ENCODE measurements at regions not wholly inside any gene's neighbourhood (a gene's known extent, or its start where the extent isn't known, plus 50 kb on each side); places are given as distances from the start of the nearest gene placed in this dataset.

GRCh38 chr16:66171578-66171977 is 194.9 kb upstream of the CDH5 start:
- DNase-seq (ENCODE audit: low spot score) = no peak

- no peak for DNase-seq (ENCODE audit: low spot score)
Measured at GRCh38 chr16:66170989-66171388, 195.5 kb upstream of the CDH5 start.

GRCh38 chr16:66169817-66170216 is 196.7 kb upstream of the CDH5 start:
- no peak for DNase-seq (ENCODE audit: low spot score)

DNA sequence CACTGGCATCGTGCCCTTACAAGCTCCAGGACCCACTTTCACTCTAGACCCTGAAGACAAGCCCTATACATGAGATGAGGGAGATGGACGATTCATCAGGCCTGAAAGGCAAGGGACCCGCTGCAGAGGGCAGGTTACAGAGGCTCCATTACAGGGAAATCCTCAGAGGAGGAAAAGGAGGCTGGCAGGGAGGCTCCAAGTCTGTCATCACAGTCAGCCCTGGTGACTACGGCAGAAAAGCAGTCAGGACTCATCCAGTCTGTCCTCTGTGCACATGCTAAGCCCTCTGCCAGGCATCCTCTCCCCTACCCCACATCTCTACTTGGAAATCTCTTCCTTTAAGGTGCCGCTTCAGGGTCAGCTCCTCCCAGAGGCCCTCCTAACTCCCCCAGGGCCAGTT is 197.7 kb upstream of the CDH5 start:
- no peak for DNase-seq (ENCODE audit: low spot score)

- DNase-seq (ENCODE audit: low spot score) = no peak
Measured at GRCh38 chr16:66167564-66168291, 198.8 kb upstream of the CDH5 start.

GRCh38 chr16:66166490-66166889 is 200.0 kb upstream of the CDH5 start:
- no peak for DNase-seq (ENCODE audit: low spot score)

GRCh38 chr16:66165879-66166278 is 200.6 kb upstream of the CDH5 start:
- no peak for DNase-seq (ENCODE audit: low spot score)

DNA sequence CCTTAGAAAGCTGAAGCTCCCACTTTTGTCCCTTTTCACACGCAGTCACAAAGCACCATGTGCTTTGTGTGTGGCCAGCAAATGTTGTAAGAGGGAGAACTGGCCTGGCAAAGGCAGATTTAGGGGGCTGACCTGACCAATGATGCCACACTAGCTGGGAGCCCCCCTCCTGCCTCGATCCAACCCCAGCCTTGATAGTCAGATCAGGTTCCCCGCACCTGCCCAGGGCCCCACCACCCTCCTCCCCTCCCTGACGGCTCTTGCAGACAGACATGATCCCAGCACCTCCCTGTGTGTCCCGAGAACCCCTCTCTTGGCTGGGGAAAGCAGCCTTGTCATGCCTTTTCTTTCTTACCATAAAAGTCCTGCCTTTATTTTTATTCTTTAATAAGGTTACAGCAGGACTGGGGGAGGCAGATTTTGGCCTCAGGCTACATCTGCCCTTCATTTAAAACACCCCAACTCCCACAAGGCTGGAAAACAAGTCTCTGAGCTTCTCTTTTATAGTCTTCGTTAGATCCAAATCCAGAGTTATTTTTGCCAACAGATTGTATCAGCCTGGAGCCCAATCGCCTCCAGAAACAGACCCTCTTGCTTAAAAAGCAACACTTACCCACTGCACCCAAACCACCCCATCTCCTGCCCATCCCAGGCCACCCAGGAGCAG is 201.8 kb upstream of the CDH5 start:
- DNase-seq (ENCODE audit: low spot score) = no peak

- no peak for DNase-seq (ENCODE audit: low spot score)
Measured at GRCh38 chr16:66162821-66163220, 203.7 kb upstream of the CDH5 start.

DNA sequence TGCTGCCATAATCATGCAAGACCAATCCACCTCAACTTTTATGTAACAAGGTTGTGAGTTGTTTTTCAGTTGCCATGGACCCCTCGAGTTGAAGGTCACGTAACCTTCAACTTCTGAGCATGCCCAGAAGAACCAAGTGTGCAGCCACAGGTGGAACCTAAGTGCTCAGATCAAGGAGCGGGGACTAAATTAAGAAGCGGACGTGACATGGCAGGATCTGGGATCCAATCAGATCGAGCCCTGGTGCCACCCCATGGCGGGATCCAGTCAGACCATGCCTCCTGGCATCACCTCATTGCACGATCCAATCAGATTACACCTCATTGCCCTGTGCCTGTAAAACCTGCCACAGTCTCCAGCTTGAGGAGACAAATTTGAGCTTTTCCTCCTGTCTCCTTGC is 204.5 kb upstream of the CDH5 start:
- DNase-seq (ENCODE audit: low spot score) = no peak

GRCh38 chr16:66161269-66161668 is 205.2 kb upstream of the CDH5 start:
- DNase-seq (ENCODE audit: low spot score) = no peak

DNA sequence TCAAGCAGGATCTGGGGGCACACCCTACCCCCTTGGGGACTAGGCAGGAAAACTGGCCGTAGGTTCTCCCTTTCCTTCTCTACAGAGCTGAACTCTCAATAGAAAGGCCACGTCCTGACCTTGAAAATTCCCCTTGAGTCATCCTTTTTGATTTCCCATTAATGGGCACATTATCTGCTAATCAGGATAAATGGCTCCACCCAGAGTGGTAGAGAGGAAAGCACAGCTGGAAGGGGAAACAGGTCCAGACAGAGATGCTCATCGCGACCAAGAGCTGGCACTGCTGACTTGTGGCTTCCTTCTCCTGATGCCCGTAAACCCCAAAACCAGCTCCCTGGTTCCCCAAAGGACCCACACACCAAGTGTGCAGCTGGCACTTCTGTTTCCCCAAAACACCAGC is 206.5 kb upstream of the CDH5 start:
- DNase-seq (ENCODE audit: low spot score) = no peak

- no peak for DNase-seq (ENCODE audit: low spot score)
Measured at GRCh38 chr16:66156538-66156937, 210.0 kb upstream of the CDH5 start.

DNA sequence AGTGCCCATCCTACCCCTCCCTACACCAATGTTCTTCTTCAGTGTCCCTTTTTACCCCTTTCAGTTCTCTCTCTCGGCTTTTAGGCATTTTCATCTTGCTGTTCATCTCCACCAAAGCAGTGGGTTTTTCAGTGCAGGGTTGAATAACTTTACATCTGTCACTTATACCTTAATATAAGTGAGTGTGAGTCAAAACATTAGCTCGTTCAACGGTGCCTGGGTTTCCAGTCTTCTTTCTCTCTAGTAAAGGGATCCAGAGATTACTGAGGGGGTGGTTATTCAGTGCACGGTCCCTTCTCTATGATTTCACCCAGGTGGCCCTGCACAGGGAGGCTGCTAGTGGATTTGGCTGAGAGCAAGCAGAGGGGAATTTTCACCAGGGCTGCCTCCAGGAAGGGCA is 210.6 kb upstream of the CDH5 start:
- DNase-seq (ENCODE audit: low spot score) = no peak

GRCh38 chr16:66154801-66155200 is 211.7 kb upstream of the CDH5 start:
- no peak for DNase-seq (ENCODE audit: low spot score)

- no peak for DNase-seq (ENCODE audit: low spot score)
Measured at GRCh38 chr16:66152823-66153393, 213.6 kb upstream of the CDH5 start.

GRCh38 chr16:66152181-66152580 is 214.3 kb upstream of the CDH5 start:
- no peak for DNase-seq (ENCODE audit: low spot score)

GRCh38 chr16:66150698-66151482 is 215.6 kb upstream of the CDH5 start:
- DNase-seq (ENCODE audit: low spot score) = no peak

GRCh38 chr16:66147291-66147690 is 219.2 kb upstream of the CDH5 start:
- no peak for DNase-seq (ENCODE audit: low spot score)

- no peak for DNase-seq (ENCODE audit: low spot score)
Measured at GRCh38 chr16:66146798-66147197, 219.7 kb upstream of the CDH5 start.

DNA sequence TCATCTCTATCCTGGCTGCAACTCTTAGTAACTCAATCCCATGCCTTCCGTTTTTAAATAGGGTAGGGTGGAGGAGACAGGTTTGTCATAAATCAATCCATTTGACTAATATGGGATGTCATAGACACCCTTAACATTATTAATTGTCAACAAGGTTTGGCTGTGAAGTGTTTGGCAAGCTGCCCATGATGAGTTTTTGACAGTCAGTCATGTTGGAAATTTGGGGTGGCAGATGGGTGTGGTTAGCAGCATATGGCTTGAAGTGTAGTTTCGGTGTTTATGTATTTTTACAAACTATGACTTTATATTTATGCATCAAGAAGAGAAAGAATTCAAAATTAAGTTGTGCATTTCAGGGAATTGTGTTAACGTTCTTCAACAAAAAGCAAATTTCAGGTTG is 221.8 kb upstream of the CDH5 start:
- no peak for DNase-seq (ENCODE audit: low spot score)

- no peak for DNase-seq (ENCODE audit: low spot score)
Measured at GRCh38 chr16:66143415-66143814, 223.1 kb upstream of the CDH5 start.

DNA sequence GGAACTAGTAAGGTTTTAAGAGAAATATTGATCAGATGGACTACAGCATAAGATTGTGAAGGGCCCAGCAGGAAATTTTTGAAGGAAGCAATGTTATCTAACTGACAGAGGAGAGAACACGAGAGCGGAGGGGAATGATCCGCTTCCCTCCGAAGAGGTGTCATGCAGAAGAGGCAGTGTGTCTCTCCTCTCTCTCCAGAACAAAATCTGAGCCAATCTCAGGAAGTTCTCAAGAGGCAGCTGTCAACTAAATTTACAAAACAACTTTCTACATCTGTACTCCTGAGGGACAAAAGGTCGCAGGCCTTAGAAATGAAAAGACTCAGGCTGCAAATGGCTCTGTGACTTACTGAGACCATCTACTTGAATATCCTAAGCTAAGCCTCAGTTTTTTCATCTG is 224.6 kb upstream of the CDH5 start:
- no peak for DNase-seq (ENCODE audit: low spot score)
